Ectodermal cell (in vitro differentiated cells): ENCODE measurements at regions not wholly inside any gene's neighbourhood (a gene's known extent, or its start where the extent isn't known, plus 50 kb on each side); places are given as distances from the start of the nearest gene placed in this dataset.

Experiments used
- H3K27ac ChIP-seq: 2 replicates; pipeline ENCODE4 v1.7.0; 2013; ENCODE audit warnings: mild to moderate bottlenecking, low read depth, low read length; ENCODE audit not compliant: insufficient read depth, poor library complexity, severe bottlenecking
- H3K27me3 ChIP-seq: 2 replicates; pipeline ENCODE4 v1.7.0; 2013; ENCODE audit warnings: mild to moderate bottlenecking, low read length; ENCODE audit not compliant: insufficient read depth, control insufficient read depth, poor library complexity, severe bottlenecking
- H3K36me3 ChIP-seq: one replicate; pipeline ENCODE4 v1.7.0; 2013; ENCODE audit warnings: low read length; ENCODE audit not compliant: control insufficient read depth, insufficient read depth
- H3K4me1 ChIP-seq: one replicate; pipeline ENCODE4 v1.7.0; 2013; ENCODE audit warnings: low read length; ENCODE audit not compliant: control insufficient read depth, insufficient read depth
- H3K4me3 ChIP-seq: 2 replicates; pipeline ENCODE4 v1.7.0; 2013; ENCODE audit warnings: low read depth, low read length, control low read depth; ENCODE audit not compliant: insufficient read depth
- H3K9me3 ChIP-seq: 2 replicates; pipeline ENCODE4 v1.7.0; 2013; ENCODE audit warnings: mild to moderate bottlenecking, low read length, moderate library complexity; ENCODE audit not compliant: control insufficient read depth
- WGBS, 2 experiments: methylation state at CpG; one replicate each; pipeline ENCODE4 v1.1.7; 2013; ENCODE audit warnings: missing lambda C conversion rate in 2 of 2; 5-methylcytosine and 5-hydroxymethylcytosine counted together

GRCh38 chr1:193753038-193753756 lies 566.8 kb upstream of the B3GALT2 start:
- WGBS, 2 experiments: 82 to 90% methylated on average over 5 of the region's 5 CpGs
- H3K27me3 ChIP-seq: no peaks in the 10 kb centered on the region
- H3K4me1 ChIP-seq: no peaks in the 10 kb centered on the region
- H3K9me3 ChIP-seq: no peaks in the 10 kb centered on the region
- H3K36me3 ChIP-seq: no peaks in the 10 kb centered on the region
- no peak overlapping the region for H3K27ac ChIP-seq
- no peak overlapping the region for H3K4me3 ChIP-seq

GRCh38 chr1:193749868-193750267 lies 563.5 kb upstream of the B3GALT2 start:
- H3K27ac ChIP-seq: no peak overlapping the region
- WGBS, 2 experiments: 100% methylated on average over 1 of the region's 2 CpGs; no CpG with 5 or more reads in 1 of the 2 experiments
- H3K9me3 ChIP-seq: no peaks in the 10 kb centered on the region
- H3K27me3 ChIP-seq: no peaks in the 10 kb centered on the region
- H3K4me1 ChIP-seq: no peaks in the 10 kb centered on the region
- no peak overlapping the region for H3K4me3 ChIP-seq
- no peaks in the 10 kb centered on the region for H3K36me3 ChIP-seq

- Histone ChIP-seq H3K36me3 (no peaks in the 10 kb centered on the region), H3K27me3 (no peaks in the 10 kb centered on the region), H3K4me3 (no peak overlapping the region), H3K9me3 (no peaks in the 10 kb centered on the region), H3K4me1 (no peaks in the 10 kb centered on the region), H3K27ac (no peak overlapping the region)
- 100% methylated on average over 1 of the region's 1 CpG; no CpG with 5 or more reads in 1 of the 2 experiments for WGBS, 2 experiments
Observed at GRCh38 chr1:193747579-193747978, 561.2 kb upstream of the B3GALT2 start.

- Histone ChIP-seq H3K4me3 (no peak overlapping the region), H3K27ac (no peak overlapping the region), H3K9me3 (no peaks in the 10 kb centered on the region), H3K36me3 (no peaks in the 10 kb centered on the region), H3K4me1 (no peaks in the 10 kb centered on the region), H3K27me3 (no peaks in the 10 kb centered on the region)
- 27% methylated on average over 2 of the region's 2 CpGs; no CpG with 5 or more reads in 1 of the 2 experiments for WGBS, 2 experiments
Observed at GRCh38 chr1:193741228-193741627, 554.8 kb upstream of the B3GALT2 start.

- H3K9me3 ChIP-seq: no peaks in the 10 kb centered on the region
- no peak overlapping the region for H3K27ac ChIP-seq
- no peaks in the 10 kb centered on the region for H3K27me3 ChIP-seq
- H3K4me1 ChIP-seq: no peaks in the 10 kb centered on the region
- H3K4me3 ChIP-seq: no peak overlapping the region
- WGBS, 2 experiments: 75 to 88% methylated on average over 1 of the region's 1 CpG
- H3K36me3 ChIP-seq: no peaks in the 10 kb centered on the region
Observed at GRCh38 chr1:193740762-193741161, 554.3 kb upstream of the B3GALT2 start.

GRCh38 chr1:193736507-193736906 lies 550.1 kb upstream of the B3GALT2 start:
- no peaks in the 10 kb centered on the region for H3K27me3 ChIP-seq
- no peaks in the 10 kb centered on the region for H3K4me1 ChIP-seq
- H3K9me3 ChIP-seq: no peaks in the 10 kb centered on the region
- no peaks in the 10 kb centered on the region for H3K36me3 ChIP-seq
- H3K27ac ChIP-seq: no peak overlapping the region
- WGBS, 2 experiments: 100% methylated on average over 2 of the region's 3 CpGs
- H3K4me3 ChIP-seq: no peak overlapping the region

GRCh38 chr1:193733674-193734073 lies 547.3 kb upstream of the B3GALT2 start:
- H3K27ac ChIP-seq: no peak overlapping the region
- WGBS, 2 experiments: 95 to 97% methylated on average over 1 to 3 of the region's 3 CpGs
- no peak overlapping the region for H3K4me3 ChIP-seq
- no peaks in the 10 kb centered on the region for H3K9me3 ChIP-seq
- H3K27me3 ChIP-seq: no peaks in the 10 kb centered on the region
- H3K4me1 ChIP-seq: no peaks in the 10 kb centered on the region
- no peaks in the 10 kb centered on the region for H3K36me3 ChIP-seq

- H3K36me3 ChIP-seq: no peaks in the 10 kb centered on the region
- no peaks in the 10 kb centered on the region for H3K9me3 ChIP-seq
- no peaks in the 10 kb centered on the region for H3K27me3 ChIP-seq
- H3K27ac ChIP-seq: no peak overlapping the region
- no peak overlapping the region for H3K4me3 ChIP-seq
- no peaks in the 10 kb centered on the region for H3K4me1 ChIP-seq
- WGBS, 2 experiments: 88 to 91% methylated on average over 2 to 3 of the region's 3 CpGs
Observed at GRCh38 chr1:193730017-193730416, 543.6 kb upstream of the B3GALT2 start.

GRCh38 chr1:193729429-193729828 lies 543.0 kb upstream of the B3GALT2 start:
- H3K4me3 ChIP-seq: no peak overlapping the region
- no peaks in the 10 kb centered on the region for H3K36me3 ChIP-seq
- no peaks in the 10 kb centered on the region for H3K9me3 ChIP-seq
- H3K27ac ChIP-seq: no peak overlapping the region
- 92 to 100% methylated on average over 1 of the region's 2 CpGs for WGBS, 2 experiments
- H3K27me3 ChIP-seq: no peaks in the 10 kb centered on the region
- H3K4me1 ChIP-seq: no peaks in the 10 kb centered on the region

- H3K4me3 ChIP-seq: no peak overlapping the region
- H3K36me3 ChIP-seq: no peaks in the 10 kb centered on the region
- H3K27me3 ChIP-seq: no peaks in the 10 kb centered on the region
- no peaks in the 10 kb centered on the region for H3K9me3 ChIP-seq
- no peak overlapping the region for H3K27ac ChIP-seq
- 50% methylated on average over 1 of the region's 1 CpG; no CpG with 5 or more reads in 1 of the 2 experiments for WGBS, 2 experiments
- H3K4me1 ChIP-seq: no peaks in the 10 kb centered on the region
Observed at GRCh38 chr1:193727850-193728249, 541.4 kb upstream of the B3GALT2 start.
